Epithelial cell of esophagus (primary cell): ENCODE measurements at regions not wholly inside any gene's neighbourhood (a gene's known extent, or its start where the extent isn't known, plus 50 kb on each side); places are given as distances from the start of the nearest gene placed in this dataset.
"Not testable (repeated sequence)": the region's sequence is repeated elsewhere in the genome, so short reads cannot be mapped to it uniquely, and the experiment has no call there.

Experiments
- DNase-seq: peaks from one replicate; pipeline ENCODE4 v3.0.0; 2010; ENCODE audit warnings: low read depth
- H3K4me3 ChIP-seq: 2 replicates; pipeline ENCODE4 v1.5.1; 2011; ENCODE audit warnings: mild to moderate bottlenecking, low read length, control low read depth
- TF ChIP-seq, protein P1 (sequence below): IDR thresholded peaks from 2 replicates; pipeline ENCODE4 v1.5.1; 2011; ENCODE audit warnings: low read depth, mild to moderate bottlenecking, low read length, control low read depth, inconsistent platforms; ENCODE audit not compliant: insufficient read depth; ENCODE audit errors: missing control alignments

- DNase-seq = no peak
- TF ChIP-seq, protein P1, sequence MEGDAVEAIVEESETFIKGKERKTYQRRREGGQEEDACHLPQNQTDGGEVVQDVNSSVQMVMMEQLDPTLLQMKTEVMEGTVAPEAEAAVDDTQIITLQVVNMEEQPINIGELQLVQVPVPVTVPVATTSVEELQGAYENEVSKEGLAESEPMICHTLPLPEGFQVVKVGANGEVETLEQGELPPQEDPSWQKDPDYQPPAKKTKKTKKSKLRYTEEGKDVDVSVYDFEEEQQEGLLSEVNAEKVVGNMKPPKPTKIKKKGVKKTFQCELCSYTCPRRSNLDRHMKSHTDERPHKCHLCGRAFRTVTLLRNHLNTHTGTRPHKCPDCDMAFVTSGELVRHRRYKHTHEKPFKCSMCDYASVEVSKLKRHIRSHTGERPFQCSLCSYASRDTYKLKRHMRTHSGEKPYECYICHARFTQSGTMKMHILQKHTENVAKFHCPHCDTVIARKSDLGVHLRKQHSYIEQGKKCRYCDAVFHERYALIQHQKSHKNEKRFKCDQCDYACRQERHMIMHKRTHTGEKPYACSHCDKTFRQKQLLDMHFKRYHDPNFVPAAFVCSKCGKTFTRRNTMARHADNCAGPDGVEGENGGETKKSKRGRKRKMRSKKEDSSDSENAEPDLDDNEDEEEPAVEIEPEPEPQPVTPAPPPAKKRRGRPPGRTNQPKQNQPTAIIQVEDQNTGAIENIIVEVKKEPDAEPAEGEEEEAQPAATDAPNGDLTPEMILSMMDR = no peak
- no peak overlapping the region for H3K4me3 ChIP-seq
Observed at GRCh38 chr1:190685676-190686075, 208.0 kb upstream of the BRINP3 start.

- no peak for DNase-seq
- no peak overlapping the region for H3K4me3 ChIP-seq
- TF ChIP-seq, protein P1 = no peak
Observed at GRCh38 chr1:190688096-190688495, 210.4 kb upstream of the BRINP3 start.

GRCh38 chr1:190698488-190698887, 220.8 kb upstream of the BRINP3 start:
- not testable (repeated sequence) for DNase-seq, H3K4me3 ChIP-seq

GRCh38 chr1:190699165-190699564, 221.5 kb upstream of the BRINP3 start:
- TF ChIP-seq, protein P1 = no peak
- DNase-seq = no peak
- H3K4me3 ChIP-seq = no peak overlapping the region

DNA sequence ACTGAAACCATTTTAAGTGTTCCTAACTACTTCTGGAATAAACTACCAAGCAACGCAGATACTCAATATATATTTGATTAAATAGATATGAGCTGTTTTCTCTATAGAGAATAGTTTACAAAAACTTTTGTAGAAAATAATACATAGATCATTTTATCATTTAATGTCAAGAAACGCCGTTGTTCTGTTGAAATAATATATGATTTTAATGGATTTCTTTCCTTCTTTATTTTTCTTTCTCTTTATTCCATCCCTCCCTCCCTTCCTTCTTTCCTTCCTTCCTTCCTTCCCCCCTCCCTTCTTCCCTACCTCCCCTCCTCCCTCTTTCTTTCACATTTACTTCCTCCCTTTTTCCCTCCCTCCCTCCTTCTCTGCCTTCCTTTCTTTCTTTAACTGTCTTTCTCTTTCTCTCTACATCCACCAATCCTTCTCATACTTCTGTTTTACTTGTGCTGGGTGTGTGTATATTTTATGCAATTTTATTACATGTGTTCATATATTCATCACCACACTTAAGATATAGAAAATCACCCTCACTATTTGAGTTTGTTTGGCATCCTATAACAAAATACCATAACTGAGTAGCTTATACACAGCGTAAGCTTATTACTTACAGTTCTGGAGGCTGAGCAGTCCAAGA, 230.9 kb upstream of the BRINP3 start:
- TF ChIP-seq, protein P1 = no peak
- H3K4me3 ChIP-seq = no peak overlapping the region
- no peak for DNase-seq

DNA sequence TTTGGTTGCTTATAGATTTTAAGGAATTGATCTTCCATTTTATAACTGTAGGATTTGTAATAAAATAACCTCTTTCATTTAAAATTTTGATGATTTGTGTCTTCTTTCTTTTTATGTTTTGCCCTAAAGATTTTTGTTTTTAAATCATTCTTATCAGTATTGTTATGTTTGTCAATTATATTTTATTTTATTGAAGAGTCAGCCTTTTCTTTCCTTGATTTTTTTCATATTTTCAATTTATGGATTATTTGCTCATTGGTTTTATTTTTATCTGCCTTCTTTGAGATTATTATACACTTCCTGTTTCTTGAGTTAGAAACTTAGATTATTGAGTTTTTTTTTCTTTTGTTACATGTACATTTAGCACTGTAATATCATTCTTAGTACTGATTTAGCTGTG, 233.4 kb upstream of the BRINP3 start:
- no peak for DNase-seq
- TF ChIP-seq, protein P1 = no peak
- no peak overlapping the region for H3K4me3 ChIP-seq

DNA sequence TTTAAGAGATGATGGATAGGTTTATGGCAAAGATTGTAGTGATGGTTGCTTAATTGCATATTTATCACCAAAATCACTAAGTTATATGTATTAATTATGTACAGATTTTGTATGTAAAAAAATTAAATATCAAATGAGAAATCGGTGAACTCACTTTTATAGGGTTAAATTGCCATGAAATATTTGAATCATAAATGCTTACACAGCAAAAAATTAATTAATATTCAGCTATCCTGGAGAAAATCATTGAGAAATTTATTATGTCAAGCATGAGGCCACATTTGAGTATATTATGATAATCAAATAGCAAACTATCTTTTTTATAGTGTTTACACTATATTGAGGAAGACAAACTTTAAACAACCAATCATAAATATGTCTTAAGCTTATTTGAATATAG, 239.4 kb upstream of the BRINP3 start:
- TF ChIP-seq, protein P1 = no peak
- H3K4me3 ChIP-seq = no peak overlapping the region
- no peak for DNase-seq
